Islet precursor cell (in vitro differentiated cells): ENCODE measurements at regions not wholly inside any gene's neighbourhood (a gene's known extent, or its start where the extent isn't known, plus 50 kb on each side); places are given as distances from the start of the nearest gene placed in this dataset.
"Not testable (repeated sequence)": the region's sequence is repeated elsewhere in the genome, so short reads cannot be mapped to it uniquely, and the experiment has no call there.

ENCODE experiments used
- DNase-seq: peaks from one replicate; pipeline ENCODE4 v3.0.0-alpha.2; 2018

- not testable (repeated sequence) for DNase-seq
Measured at GRCh38 chr9:63804205-63804604, 1480.8 kb downstream of the FOXD4L5 start.

- not testable (repeated sequence) for DNase-seq
Measured at GRCh38 chr9:63794081-63794685, 1490.8 kb downstream of the FOXD4L5 start.

- DNase-seq, result not testable (repeated sequence)
Measured at GRCh38 chr9:63787454-63787853, 1497.6 kb downstream of the FOXD4L5 start.

- not testable (repeated sequence) for DNase-seq
Measured at GRCh38 chr9:63785059-63785458, 1500.0 kb downstream of the FOXD4L5 start.

GRCh38 chr9:63784421-63784820 is 1500.6 kb downstream of the FOXD4L5 start:
- not testable (repeated sequence) for DNase-seq

GRCh38 chr9:63781817-63782439 is 1503.1 kb downstream of the FOXD4L5 start:
- DNase-seq, result not testable (repeated sequence)

GRCh38 chr9:63781390-63781789 is 1503.6 kb downstream of the FOXD4L5 start:
- DNase-seq, result not testable (repeated sequence)

GRCh38 chr9:63776220-63776619 is 1508.8 kb downstream of the FOXD4L5 start:
- DNase-seq, result not testable (repeated sequence)

GRCh38 chr9:63775092-63775426 is 1510.0 kb downstream of the FOXD4L5 start:
- DNase-seq, result not testable (repeated sequence)

GRCh38 chr9:63774369-63775091 is 1510.5 kb downstream of the FOXD4L5 start:
- not testable (repeated sequence) for DNase-seq

- DNase-seq, result not testable (repeated sequence)
Measured at GRCh38 chr9:63762230-63762629, 1522.8 kb downstream of the FOXD4L5 start.

- not testable (repeated sequence) for DNase-seq
Measured at GRCh38 chr9:63729021-63729420, 1556.0 kb downstream of the FOXD4L5 start.

- no peak for DNase-seq
Measured at GRCh38 chr9:63728287-63728686, 1556.7 kb downstream of the FOXD4L5 start.

- not testable (repeated sequence) for DNase-seq
Measured at GRCh38 chr9:63708285-63708684, 1576.7 kb downstream of the FOXD4L5 start.

GRCh38 chr9:63704456-63704855 is 1580.6 kb downstream of the FOXD4L5 start:
- DNase-seq, result not testable (repeated sequence)

GRCh38 chr9:63703670-63704069 is 1581.3 kb downstream of the FOXD4L5 start:
- DNase-seq, result not testable (repeated sequence)

- not testable (repeated sequence) for DNase-seq
Measured at GRCh38 chr9:63703138-63703665, 1581.8 kb downstream of the FOXD4L5 start.
